Heart left ventricle (tissue), 13 donors: ENCODE measurements at regions not wholly inside any gene's neighbourhood (a gene's known extent, or its start where the extent isn't known, plus 50 kb on each side); places are given as distances from the start of the nearest gene placed in this dataset.

Experiments
- POLR2A ChIP-seq, 2 donors: fragments of 450-650 bp; IDR thresholded peaks; one replicate each; pipeline ENCODE4 v1.6.1; 2017; ENCODE audit warnings: antibody characterized with exemption in 2 of 2, mild to moderate bottlenecking in 2 of 2, moderate library complexity in 2 of 2
- TF ChIP-seq, protein P1 (sequence below), 12 donors: fragments of 200-600 bp; sonication (generic) in 4 of 12; IDR thresholded peaks; one replicate each; pipeline versions ENCODE4 v1.5.0 to v1.8.0; 2018 to 2022; ENCODE audit warnings: antibody characterized with exemption in 12 of 12, mild to moderate bottlenecking in 5 of 12
- donor health status: ischemic (EF 13 %, LVEDD 7.1; RV severe dilation, severe dysfunction).
- donor health status: DM: no; HTN: yes; CAD: no.
- donor health status: DM: no; HTN: no; CAD: no.
- donor health status: ischemic (EF 25% LVEDD 6.9; RV normal size, moderate dysfunction).
- donor health status: ischemic (EF 25% LVEDD 5.7; RV mildly dilated, moderate dysfunction).
- donor health status: ischemic (EF 35%, LVEDD 5.7; RV mildly dilated, moderate dysfunction).
- donor health status: nonischemic (EF 11% LVEDD 7.7; RV severe dilation, severe dysfunction).
- donor health status: DM: yes; HTN: yes; CAD: no.
- donor health status: PGD.
- donor health status: ischemic (EF 29% LVEDD 5.4; RV normal size, mild dysfunction).
- donor health status: nonischemic (EF 23%, LVEDD 6.1; RV moderate dilation, normal function).

DNA sequence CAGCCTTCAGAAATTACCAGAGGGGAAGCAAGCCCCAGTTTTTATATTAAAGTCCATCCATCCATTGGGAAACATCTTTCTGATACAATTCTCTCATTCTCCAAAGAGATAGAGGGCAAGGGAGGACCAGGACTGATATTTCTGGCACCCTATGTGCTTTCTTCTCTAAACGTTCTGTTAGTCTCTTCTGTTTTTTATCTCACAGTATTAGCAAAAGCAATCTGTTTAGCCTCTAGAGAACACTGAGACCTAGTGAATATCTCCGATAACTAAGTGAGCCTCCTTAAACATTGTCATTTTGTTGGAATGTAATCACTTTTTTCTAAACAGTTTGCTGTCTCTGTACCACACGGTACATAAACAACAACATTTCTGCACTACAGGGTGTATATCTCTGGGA, 464.6 kb downstream of the JRKL start:
- no peak for TF ChIP-seq POLR2A (IDR thresholded peaks at IDR 0.05)
- TF ChIP-seq, protein P1, sequence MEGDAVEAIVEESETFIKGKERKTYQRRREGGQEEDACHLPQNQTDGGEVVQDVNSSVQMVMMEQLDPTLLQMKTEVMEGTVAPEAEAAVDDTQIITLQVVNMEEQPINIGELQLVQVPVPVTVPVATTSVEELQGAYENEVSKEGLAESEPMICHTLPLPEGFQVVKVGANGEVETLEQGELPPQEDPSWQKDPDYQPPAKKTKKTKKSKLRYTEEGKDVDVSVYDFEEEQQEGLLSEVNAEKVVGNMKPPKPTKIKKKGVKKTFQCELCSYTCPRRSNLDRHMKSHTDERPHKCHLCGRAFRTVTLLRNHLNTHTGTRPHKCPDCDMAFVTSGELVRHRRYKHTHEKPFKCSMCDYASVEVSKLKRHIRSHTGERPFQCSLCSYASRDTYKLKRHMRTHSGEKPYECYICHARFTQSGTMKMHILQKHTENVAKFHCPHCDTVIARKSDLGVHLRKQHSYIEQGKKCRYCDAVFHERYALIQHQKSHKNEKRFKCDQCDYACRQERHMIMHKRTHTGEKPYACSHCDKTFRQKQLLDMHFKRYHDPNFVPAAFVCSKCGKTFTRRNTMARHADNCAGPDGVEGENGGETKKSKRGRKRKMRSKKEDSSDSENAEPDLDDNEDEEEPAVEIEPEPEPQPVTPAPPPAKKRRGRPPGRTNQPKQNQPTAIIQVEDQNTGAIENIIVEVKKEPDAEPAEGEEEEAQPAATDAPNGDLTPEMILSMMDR (IDR thresholded peaks at IDR 0.05) = no peak
